Right hindlimb (tissue), 1 donor: ENCODE measurements at regions not wholly inside any gene's neighbourhood (a gene's known extent, or its start where the extent isn't known, plus 50 kb on each side); places are given as distances from the start of the nearest gene placed in this dataset.
"Not testable (repeated sequence)": the region's sequence is repeated elsewhere in the genome, so short reads cannot be mapped to it uniquely, and the experiment has no call there.

ENCODE experiments used
- DNase-seq: peaks from one replicate; pipeline ENCODE4 v3.0.0-alpha.2; 2018

GRCh38 chr2:212766921-212767320 lies 228.3 kb upstream of the ERBB4 start:
- no peak for DNase-seq

- DNase-seq, result no peak
Measured at GRCh38 chr2:212752730-212753351, 214.2 kb upstream of the ERBB4 start.

DNA sequence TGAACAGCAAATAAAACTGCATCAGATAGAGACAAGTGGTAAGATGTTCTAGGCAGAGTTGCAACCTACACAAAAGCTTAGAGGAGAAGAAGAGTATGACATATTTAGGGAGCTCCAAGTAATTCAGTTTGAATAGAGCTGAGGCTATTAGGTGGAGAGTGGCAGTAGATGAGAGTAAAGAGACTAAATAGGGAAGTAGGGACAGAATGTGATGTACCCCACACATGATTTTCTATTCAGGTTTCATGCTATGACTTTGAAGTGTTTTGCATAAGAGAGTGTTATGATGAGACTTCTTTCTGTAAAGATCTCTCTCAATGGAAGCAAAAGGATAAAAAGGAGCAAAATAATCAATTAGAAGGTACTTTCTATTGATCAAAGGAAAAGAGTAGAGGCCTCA lies 206.8 kb upstream of the ERBB4 start:
- DNase-seq, result no peak

DNA sequence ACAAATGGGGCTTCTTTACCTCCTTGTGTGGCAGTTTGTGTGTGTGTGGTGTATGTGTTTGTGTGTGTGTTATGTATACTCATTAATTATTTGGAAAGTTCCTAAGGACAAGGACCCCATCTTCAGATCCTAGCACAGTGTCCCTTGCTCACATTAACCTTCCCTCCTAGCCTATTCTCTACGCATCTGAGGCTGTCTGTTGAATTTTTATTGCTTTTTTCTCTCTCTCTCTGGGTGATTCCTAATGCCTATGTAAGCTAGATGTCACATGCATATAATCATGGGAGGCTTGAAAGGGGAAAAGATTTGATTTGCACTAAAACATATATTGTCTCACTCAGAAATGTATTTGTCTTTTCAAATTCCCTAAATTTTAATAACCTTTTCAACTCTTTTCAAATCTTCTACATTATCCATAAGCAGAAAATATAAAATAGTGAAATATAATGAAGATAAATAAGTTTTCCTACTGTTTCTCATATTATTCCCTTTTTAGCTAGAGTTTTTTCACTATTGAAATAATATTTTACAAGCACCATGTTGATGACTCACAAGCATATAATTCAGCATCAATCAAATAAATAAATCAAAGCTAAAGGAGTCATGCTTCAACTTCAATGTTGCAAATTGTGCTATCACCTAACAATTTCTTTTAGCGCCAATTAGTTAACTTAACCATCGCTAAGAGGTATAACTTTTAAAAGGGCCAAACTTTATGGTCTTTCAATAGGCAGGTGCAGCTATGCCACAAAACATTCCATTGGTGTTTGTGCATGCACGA lies 199.0 kb upstream of the ERBB4 start:
- no peak for DNase-seq

DNA sequence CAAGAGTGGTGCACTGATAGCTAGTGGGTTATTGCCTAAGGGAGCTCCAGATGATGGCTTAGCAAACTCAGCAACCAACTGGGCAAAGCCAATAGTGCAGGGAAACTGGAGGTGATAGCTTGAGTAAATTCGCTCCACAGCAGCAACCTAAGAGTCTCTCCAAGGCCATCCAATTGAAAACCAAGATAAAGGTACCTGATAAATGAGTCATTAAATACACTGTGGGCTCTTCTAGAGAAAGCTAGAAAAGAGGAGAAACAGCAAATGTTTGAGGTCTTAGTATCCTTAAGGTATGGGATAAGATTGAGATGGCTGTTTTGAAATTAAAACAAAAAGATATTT lies 197.8 kb upstream of the ERBB4 start:
- no peak for DNase-seq

DNA sequence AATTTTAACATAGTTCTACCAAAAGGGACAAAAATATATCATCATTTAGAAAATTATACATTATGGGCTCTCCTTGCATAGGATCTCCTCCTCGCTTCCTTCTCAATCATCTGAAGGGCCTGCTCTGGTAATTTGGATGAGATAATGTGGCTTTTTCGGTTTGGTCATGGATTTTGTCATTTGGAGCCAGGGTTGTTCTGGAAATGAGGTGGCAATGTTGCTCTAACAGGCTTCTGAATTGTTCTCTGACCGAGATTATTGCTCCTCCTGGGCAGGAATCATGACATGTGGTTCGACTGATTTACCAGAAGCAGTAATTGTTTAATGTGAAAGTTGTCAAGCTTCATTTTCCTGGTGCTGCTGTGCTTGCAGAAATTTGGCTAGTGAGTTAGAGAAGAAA lies 194.7 kb upstream of the ERBB4 start:
- DNase-seq, result no peak

- DNase-seq, result no peak
Measured at GRCh38 chr2:212732860-212733259, 194.3 kb upstream of the ERBB4 start.

- no peak for DNase-seq
Measured at GRCh38 chr2:212730994-212731393, 192.4 kb upstream of the ERBB4 start.

DNA sequence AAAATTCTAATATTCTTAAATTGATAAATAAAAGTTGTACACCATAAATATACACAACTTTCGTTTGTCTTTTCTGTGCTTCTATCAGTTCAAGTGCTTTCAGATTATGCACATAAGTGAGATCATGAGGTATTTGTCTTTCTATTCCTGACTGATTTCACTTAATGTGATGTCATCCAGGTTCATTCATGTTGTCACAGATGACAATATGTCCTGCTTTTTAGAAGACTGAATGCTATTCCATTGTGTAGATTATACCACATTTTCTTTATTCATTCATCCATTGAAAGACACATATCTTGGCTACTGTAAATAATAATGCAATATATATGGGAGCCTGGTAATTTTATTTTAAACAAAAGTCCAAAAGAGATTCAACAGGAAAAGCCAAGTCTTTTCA lies 190.1 kb upstream of the ERBB4 start:
- no peak for DNase-seq

DNA sequence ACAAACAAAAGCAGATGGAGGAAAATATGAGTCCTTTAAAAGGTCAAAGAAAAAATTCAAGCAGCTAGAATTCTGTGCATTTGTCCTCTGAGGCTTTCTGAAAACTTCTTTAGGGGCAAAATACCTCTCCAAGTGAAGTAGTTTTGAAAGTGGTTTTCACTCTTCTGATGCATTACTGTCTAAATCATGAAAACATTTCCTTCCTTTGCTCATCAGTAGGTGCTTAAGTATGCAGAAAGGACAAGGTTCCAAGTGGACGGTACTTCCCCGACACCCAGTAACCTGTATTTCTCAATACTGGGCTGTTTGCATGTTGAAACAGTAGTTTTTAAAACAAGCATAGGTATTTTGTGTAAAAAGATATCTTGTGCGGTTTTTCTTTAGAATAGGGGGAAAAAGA lies 189.1 kb upstream of the ERBB4 start:
- no peak for DNase-seq

DNA sequence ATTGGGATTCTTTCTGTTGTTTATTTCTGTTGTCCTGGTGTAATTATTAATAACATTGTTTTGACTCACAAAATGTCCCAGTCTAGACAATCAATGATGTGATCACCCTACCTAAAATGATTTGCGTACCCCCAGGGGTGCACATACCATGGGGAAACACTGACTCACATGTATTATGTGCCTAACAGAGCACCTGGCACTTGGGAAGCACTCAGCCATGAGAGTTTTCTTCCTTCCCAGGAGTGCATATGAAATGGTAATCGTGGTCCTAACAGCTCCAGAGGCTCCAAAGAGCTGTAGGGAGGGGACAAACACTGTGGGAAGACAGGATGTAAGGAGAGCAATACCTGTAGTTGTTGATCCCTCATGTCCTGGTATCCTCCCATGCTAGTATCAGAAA lies 187.8 kb upstream of the ERBB4 start:
- no peak for DNase-seq

GRCh38 chr2:212725180-212725579 lies 186.6 kb upstream of the ERBB4 start:
- no peak for DNase-seq

- no peak for DNase-seq
Measured at GRCh38 chr2:212723226-212723625, 184.6 kb upstream of the ERBB4 start.

DNA sequence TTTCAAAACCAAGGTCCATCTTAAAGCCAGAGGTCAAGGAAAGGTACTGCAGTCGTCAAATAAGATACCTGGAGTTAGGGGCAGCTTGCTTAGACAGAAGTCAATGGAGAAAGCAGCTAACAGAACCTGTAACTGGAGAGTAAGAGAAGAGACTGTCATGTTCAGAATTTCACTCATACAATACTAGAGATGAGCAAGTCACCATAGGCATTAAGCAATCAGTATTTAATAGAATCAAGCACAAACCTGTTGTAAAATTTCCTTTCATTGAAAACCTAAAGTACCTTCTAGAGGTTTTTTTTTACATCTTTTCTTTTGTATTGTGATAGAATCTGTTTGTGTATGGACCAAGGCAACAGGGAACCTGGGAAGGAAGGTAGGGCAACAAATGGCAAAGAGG lies 183.4 kb upstream of the ERBB4 start:
- no peak for DNase-seq

DNA sequence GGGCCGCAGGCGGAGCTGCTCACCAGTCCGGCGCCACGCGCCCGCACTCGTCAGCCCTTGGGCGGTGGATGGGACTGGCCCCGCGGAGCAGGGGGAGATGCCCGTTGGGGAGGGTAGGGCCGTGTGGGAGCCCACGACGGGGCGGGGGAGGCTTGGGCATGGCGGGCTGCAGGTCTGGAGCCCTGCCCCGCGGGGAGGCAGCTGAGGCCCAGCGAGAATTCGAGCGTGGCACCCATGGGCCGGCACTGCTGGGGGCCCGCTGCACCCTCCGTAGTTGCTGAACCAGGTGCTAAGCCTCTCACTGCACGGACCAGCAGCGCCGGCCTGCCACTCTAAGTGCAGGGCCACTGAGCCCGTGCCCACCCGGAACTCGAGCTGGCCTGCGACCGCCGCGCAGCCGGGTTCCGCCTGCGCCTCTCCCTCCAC lies 182.4 kb upstream of the ERBB4 start:
- no peak for DNase-seq

- DNase-seq, result not testable (repeated sequence)
Measured at GRCh38 chr2:212715411-212715810, 176.8 kb upstream of the ERBB4 start.

DNA sequence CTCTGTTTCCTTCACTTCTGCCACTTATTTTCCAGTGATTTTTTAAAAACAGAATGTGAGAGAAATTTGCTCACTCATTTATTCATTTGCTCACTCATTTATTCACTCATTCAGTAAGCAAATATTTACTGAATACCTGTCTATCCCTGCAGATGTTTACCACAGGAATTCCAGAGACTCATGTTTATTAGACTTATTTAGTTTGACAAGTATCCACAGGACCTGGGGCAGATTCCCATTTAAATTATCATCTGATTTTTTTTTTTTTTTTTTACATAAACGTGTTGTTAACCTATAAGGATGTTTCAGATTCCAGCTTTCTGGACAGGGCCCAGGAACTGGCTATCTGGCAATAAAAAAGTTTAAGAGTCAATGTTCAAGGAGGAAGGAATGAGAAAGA lies 175.1 kb upstream of the ERBB4 start:
- no peak for DNase-seq

GRCh38 chr2:212712991-212713390 lies 174.4 kb upstream of the ERBB4 start:
- DNase-seq, result no peak

DNA sequence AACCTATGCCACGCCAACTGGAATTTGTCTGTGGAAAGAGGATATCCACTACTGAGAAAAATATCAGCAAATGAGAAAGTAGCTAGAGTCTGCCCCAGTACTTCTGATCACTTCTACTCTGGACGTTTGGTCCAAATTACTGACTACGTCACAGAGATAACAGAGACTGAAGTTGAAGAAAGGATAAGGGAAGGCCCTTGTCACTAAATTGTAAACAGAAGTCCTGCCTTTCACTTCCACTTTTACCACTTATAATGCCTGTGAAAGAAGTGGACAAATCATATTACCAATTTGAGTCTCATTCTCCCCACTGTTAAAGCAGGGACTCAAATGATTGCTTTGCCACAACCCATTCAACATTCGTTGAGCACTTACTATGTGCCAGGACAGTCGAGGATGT lies 173.9 kb upstream of the ERBB4 start:
- DNase-seq, result no peak

- no peak for DNase-seq
Measured at GRCh38 chr2:212711856-212712255, 173.3 kb upstream of the ERBB4 start.

DNA sequence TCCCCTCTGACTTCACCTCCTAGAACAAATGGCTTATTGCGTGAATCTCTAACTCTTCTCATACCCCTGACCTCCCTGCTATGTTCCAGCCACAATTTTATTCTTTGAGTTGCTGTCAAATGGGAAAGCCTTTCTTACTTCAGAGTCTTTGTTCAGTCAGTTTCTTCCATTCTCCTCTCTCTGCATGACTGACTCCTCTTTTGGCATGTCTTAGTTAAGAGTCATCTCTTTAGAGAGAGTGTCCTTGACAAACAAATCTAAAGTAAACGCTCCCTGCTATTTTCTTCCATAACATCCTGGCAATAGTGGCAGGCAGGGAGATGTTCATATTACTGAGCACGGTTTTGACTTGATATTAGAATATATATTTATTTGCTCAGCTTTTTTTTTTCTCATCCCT lies 170.7 kb upstream of the ERBB4 start:
- DNase-seq, result no peak

DNA sequence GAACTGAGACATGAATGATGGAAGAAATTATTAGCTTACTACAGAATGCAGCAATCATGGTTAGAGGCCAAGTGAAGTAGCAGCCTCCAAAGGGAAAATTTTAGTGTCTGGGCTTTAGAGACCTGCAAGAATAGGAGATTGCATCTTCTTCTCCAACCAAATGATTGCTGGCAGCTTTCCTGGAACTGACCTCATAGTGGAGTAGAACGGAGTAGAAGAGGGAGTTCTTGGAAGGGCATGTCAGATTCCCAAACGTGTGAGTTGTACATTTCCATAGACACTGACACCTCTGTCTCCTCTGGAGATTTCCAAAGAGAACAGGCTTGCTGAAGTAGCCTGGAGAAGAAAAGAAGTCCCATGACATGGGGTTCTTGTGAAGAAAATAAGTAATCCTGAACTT lies 169.8 kb upstream of the ERBB4 start:
- no peak for DNase-seq

DNA sequence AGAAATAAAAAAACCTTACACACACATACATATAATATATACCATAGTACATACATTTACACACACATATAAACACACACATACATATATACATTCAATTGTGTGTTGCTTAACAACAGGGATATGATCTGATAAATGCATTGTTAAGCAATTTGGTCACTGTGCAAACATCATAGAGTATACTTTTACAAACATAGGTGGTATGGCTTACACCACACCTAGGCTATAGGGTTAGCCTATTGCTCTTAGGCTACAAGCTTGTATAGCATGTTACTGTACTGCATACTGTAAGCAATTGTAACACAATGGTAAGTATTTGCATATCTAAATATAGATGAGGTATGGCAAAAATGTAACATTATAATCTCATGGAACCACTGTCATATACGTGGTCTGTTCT lies 156.8 kb upstream of the ERBB4 start:
- DNase-seq, result no peak

- no peak for DNase-seq
Measured at GRCh38 chr2:212694398-212694797, 155.8 kb upstream of the ERBB4 start.

- peak; percentile 71 for DNase-seq
Measured at GRCh38 chr2:212692466-212692865, 153.9 kb upstream of the ERBB4 start.
